ENCODE measurements at regions not wholly inside any gene's neighbourhood (a gene's known extent, or its start where the extent isn't known, plus 50 kb on each side); places are given as distances from the start of the nearest gene placed in this dataset.

DNA sequence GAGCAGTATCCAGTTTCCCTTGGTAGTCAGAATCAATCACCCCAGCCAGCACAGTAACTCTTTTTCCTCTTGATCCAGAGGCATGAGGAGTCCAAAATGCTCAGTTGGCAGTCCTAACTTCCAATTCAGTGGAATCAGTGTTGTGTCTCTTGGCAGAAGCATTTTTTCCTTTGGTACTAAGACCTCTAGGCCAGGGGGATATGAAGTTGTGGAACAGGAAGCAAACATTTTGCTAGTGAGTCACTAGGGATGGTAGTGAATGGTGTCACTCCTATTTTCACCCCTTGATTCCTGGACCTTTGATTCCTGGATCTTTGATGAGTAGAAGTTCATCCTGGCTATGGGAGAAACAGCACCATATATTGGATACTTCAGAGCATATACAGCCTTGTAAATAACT lies 70.5 kb upstream of the ALDH1A3 start:
- no peak for TF ChIP-seq NONO (IDR thresholded peaks at IDR 0.05; ENCODE audit: low read depth in 2 of 2, low read length in 1 of 2)
- no peak for TF ChIP-seq BMI1 (IDR thresholded peaks at IDR 0.05; ENCODE audit: low read length)
- no peak for TF ChIP-seq ATF7 (IDR thresholded peaks at IDR 0.05)
- TF ChIP-seq, protein P1, sequence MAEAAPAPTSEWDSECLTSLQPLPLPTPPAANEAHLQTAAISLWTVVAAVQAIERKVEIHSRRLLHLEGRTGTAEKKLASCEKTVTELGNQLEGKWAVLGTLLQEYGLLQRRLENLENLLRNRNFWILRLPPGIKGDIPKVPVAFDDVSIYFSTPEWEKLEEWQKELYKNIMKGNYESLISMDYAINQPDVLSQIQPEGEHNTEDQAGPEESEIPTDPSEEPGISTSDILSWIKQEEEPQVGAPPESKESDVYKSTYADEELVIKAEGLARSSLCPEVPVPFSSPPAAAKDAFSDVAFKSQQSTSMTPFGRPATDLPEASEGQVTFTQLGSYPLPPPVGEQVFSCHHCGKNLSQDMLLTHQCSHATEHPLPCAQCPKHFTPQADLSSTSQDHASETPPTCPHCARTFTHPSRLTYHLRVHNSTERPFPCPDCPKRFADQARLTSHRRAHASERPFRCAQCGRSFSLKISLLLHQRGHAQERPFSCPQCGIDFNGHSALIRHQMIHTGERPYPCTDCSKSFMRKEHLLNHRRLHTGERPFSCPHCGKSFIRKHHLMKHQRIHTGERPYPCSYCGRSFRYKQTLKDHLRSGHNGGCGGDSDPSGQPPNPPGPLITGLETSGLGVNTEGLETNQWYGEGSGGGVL (CRISPR knock-in tag; IDR thresholded peaks at IDR 0.05) = no peak
- TF ChIP-seq, protein P2, sequence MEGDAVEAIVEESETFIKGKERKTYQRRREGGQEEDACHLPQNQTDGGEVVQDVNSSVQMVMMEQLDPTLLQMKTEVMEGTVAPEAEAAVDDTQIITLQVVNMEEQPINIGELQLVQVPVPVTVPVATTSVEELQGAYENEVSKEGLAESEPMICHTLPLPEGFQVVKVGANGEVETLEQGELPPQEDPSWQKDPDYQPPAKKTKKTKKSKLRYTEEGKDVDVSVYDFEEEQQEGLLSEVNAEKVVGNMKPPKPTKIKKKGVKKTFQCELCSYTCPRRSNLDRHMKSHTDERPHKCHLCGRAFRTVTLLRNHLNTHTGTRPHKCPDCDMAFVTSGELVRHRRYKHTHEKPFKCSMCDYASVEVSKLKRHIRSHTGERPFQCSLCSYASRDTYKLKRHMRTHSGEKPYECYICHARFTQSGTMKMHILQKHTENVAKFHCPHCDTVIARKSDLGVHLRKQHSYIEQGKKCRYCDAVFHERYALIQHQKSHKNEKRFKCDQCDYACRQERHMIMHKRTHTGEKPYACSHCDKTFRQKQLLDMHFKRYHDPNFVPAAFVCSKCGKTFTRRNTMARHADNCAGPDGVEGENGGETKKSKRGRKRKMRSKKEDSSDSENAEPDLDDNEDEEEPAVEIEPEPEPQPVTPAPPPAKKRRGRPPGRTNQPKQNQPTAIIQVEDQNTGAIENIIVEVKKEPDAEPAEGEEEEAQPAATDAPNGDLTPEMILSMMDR (IDR thresholded peaks at IDR 0.05 in 2 of 3, conservative IDR thresholded peaks at IDR 0.05 in 1 of 3; ENCODE audit: insufficient read depth in 2 of 3, low read depth in 1 of 3, low read length in 3 of 3) = no peak
- no peak for TF ChIP-seq GTF2E2 (tag; IDR thresholded peaks at IDR 0.05)
- TF ChIP-seq ZNF764 (CRISPR knock-in tag; IDR thresholded peaks at IDR 0.05; ENCODE audit: low read depth) = no peak
- no peak for TF ChIP-seq ZEB2 (IDR thresholded peaks at IDR 0.05)
- no peak for TF ChIP-seq GABPA (tag; conservative IDR thresholded peaks at IDR 0.05; ENCODE audit: low read depth)
- TF ChIP-seq TRIM24 (IDR thresholded peaks at IDR 0.05) = no peak
- TF ChIP-seq BCL6 (CRISPR knock-in tag; IDR thresholded peaks at IDR 0.05) = no peak
- no peak for TF ChIP-seq SP1 (CRISPR knock-in tag; IDR thresholded peaks at IDR 0.05)
- TF ChIP-seq, protein P3, sequence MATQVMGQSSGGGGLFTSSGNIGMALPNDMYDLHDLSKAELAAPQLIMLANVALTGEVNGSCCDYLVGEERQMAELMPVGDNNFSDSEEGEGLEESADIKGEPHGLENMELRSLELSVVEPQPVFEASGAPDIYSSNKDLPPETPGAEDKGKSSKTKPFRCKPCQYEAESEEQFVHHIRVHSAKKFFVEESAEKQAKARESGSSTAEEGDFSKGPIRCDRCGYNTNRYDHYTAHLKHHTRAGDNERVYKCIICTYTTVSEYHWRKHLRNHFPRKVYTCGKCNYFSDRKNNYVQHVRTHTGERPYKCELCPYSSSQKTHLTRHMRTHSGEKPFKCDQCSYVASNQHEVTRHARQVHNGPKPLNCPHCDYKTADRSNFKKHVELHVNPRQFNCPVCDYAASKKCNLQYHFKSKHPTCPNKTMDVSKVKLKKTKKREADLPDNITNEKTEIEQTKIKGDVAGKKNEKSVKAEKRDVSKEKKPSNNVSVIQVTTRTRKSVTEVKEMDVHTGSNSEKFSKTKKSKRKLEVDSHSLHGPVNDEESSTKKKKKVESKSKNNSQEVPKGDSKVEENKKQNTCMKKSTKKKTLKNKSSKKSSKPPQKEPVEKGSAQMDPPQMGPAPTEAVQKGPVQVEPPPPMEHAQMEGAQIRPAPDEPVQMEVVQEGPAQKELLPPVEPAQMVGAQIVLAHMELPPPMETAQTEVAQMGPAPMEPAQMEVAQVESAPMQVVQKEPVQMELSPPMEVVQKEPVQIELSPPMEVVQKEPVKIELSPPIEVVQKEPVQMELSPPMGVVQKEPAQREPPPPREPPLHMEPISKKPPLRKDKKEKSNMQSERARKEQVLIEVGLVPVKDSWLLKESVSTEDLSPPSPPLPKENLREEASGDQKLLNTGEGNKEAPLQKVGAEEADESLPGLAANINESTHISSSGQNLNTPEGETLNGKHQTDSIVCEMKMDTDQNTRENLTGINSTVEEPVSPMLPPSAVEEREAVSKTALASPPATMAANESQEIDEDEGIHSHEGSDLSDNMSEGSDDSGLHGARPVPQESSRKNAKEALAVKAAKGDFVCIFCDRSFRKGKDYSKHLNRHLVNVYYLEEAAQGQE (IDR thresholded peaks at IDR 0.05; ENCODE audit: borderline replicate concordance) = no peak
- TF ChIP-seq, protein P3 (CRISPR knock-in tag; IDR thresholded peaks at IDR 0.05; ENCODE audit: low read depth) = no peak
- TF ChIP-seq CEBPB (tag; IDR thresholded peaks at IDR 0.05) = no peak

Data from K562 (cell line).